ENCODE measurements at regions not wholly inside any gene's neighbourhood (a gene's known extent, or its start where the extent isn't known, plus 50 kb on each side); places are given as distances from the start of the nearest gene placed in this dataset.

DNA sequence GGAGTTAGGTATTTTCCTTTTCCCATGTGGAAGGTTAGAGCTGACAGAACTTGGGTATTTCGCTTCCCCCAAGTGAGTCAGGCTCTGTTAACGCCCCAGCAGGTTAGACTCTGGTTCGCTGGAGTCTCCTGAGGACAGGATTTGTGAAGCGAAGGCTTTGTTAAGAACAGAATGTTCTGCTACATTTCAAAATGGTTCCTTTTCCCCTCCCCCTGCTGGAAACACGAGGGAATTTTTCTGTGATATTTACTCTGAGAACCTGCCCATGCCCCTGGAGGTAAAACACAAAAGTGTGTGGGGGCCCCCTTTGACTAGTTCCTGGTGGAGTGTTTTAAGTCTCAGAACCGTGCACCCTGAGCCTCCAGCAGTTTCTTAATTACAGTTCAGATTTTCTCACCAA is 731.4 kb upstream of the CITED2 start:
- H3K27me3 Mint-ChIP-seq = peaks cover 2% of the 10 kb centered on the region
- peaks cover 4% of the 10 kb centered on the region for H3K4me1 Mint-ChIP-seq
- ATAC-seq (ENCODE audit: low read depth) = no peak
- POLR2A ChIA-PET = no interaction called here
- H3K4me3 Mint-ChIP-seq = no peak overlapping the region
- no peak overlapping the region for H3K27ac Mint-ChIP-seq
- DNase-seq = no peak
- no peaks in the 10 kb centered on the region for H3K36me3 Mint-ChIP-seq
- no peaks in the 10 kb centered on the region for H3K9me3 Mint-ChIP-seq

DNA sequence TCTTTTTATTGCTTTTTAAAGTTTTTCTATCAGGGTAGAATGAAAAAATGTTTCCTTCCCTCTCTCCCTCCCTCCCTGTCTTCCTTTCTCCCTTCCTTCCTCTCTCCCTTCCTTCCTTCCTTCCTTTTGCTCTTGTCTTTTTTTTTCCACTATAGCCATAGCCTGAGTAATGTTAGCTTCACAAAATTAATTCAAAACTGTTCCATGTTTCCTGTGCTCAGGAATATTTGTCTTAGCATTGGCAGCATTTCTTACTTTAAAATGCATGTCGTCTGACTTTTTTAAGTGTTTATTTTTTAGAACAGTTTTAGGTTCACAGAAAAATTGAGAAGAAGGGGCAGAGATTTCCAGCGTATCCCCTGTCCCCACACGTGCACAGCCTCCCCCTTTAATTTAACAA is 730.8 kb upstream of the CITED2 start:
- ATAC-seq (ENCODE audit: low read depth) (no peak), DNase-seq (no peak)
- POLR2A ChIA-PET = no interaction called here
- H3K36me3 Mint-ChIP-seq = no peaks in the 10 kb centered on the region
- H3K4me3 Mint-ChIP-seq = no peak overlapping the region
- H3K9me3 Mint-ChIP-seq = no peaks in the 10 kb centered on the region
- peaks cover 4% of the 10 kb centered on the region for H3K4me1 Mint-ChIP-seq
- H3K27ac Mint-ChIP-seq = no peak overlapping the region
- H3K27me3 Mint-ChIP-seq = peaks cover 2% of the 10 kb centered on the region

DNA sequence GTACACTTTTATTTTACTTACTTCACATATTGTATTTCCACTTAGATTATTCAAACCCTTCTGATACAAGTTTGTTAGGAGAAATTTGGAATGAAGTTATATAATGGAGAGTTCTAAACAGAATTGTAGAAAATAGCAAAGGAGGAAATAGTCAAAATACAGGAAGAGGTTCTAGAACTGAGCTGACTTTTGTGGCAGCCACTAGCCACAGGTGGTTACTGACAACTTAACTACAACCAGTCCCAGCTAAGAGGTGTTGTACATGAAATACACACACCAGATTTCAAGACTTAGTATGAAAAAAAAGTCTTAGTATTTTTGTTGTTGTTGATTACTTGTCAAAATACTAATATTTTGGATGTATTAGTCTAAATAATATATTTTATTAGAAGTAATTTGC is 727.4 kb upstream of the CITED2 start:
- H3K9me3 Mint-ChIP-seq = no peaks in the 10 kb centered on the region
- H3K27me3 Mint-ChIP-seq = no peaks in the 10 kb centered on the region
- peaks cover 4% of the 10 kb centered on the region for H3K4me1 Mint-ChIP-seq
- no peak overlapping the region for H3K4me3 Mint-ChIP-seq
- ATAC-seq (ENCODE audit: low read depth) (no peak), DNase-seq (no peak)
- H3K36me3 Mint-ChIP-seq = no peaks in the 10 kb centered on the region
- POLR2A ChIA-PET = interaction anchor here (1.3 kb wide), 1 partner anchor 727 kb away, joined by 6 read pairs; the partner anchor contains the start of gene CITED2
- H3K27ac Mint-ChIP-seq = peak overlapping the region; percentile 22

DNA sequence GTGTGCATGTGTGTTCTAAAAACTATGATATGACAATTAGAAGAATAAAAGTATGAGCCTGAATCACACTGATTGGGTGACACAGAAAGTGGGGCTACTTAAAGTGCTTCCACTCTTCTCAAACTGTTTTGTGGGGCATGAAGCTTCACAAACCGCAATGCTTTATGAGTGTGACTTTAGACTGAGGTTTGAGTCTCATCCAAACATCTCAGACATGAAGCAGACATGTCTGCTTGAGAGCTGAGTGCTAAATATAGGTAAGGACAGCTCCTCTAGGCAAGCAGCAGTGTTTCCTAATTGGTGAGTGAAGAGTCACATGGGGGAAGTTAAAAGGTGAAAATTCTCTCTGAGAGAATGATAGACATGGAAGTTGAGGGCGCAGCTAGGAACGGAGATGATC is 726.9 kb upstream of the CITED2 start:
- no peak for DNase-seq
- ATAC-seq (ENCODE audit: low read depth) = no peak
- Mint-ChIP-seq H3K27ac (peak overlapping the region; percentile 22), H3K36me3 (no peaks in the 10 kb centered on the region), H3K9me3 (no peaks in the 10 kb centered on the region), H3K4me1 (peaks cover 4% of the 10 kb centered on the region), H3K4me3 (no peak overlapping the region), H3K27me3 (no peaks in the 10 kb centered on the region)
- POLR2A ChIA-PET = interaction anchor here (1.3 kb wide), 1 partner anchor 727 kb away, joined by 6 read pairs; the partner anchor contains the start of gene CITED2

DNA sequence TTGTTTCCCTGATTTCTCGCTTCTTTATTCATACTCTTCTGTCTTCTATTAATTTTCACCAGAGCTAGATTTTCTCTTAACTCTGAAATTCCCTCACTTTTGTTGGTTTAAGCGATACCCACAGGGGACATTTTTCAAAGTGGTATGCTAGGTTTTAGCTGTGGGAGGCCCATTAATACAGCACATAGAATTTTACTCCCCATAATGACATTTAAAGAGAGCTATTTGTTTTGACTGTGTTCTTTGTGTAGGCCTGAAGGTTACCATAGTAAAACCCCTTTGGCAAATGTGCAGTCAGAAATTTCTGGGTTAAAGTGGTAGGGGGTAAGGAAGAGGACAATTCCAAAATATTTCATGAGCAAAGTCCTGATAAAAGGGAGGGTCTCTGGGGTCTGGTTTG is 721.1 kb upstream of the CITED2 start:
- DNase-seq (no peak), ATAC-seq (ENCODE audit: low read depth) (no peak)
- no peaks in the 10 kb centered on the region for H3K9me3 Mint-ChIP-seq
- no peaks in the 10 kb centered on the region for H3K4me1 Mint-ChIP-seq
- H3K27ac Mint-ChIP-seq = no peak overlapping the region
- no peaks in the 10 kb centered on the region for H3K27me3 Mint-ChIP-seq
- H3K4me3 Mint-ChIP-seq = no peak overlapping the region
- POLR2A ChIA-PET = no interaction called here
- H3K36me3 Mint-ChIP-seq = no peaks in the 10 kb centered on the region

DNA sequence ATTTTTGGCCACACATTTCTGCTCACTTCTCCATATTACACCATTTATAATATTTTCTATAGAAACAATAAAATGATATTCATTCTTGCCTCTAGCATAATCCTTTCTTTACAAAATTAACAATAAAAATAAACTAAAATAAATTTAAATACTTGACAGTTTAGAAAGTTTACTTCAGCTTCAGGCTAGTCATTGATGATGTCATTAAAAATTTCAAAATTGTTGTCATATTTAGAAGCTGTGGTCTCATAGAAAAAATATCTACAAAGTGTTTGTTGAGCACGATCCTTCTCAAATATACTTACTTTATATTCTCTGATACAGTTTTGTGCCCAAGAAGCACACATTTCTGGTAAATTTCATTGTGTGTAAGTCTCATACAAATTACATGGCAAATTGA is 717.4 kb upstream of the CITED2 start:
- POLR2A ChIA-PET = no interaction called here
- ATAC-seq (ENCODE audit: low read depth) (no peak), DNase-seq (no peak)
- Mint-ChIP-seq H3K9me3 (no peaks in the 10 kb centered on the region), H3K36me3 (no peaks in the 10 kb centered on the region), H3K27me3 (no peaks in the 10 kb centered on the region), H3K4me1 (no peaks in the 10 kb centered on the region), H3K27ac (no peak overlapping the region), H3K4me3 (no peak overlapping the region)

DNA sequence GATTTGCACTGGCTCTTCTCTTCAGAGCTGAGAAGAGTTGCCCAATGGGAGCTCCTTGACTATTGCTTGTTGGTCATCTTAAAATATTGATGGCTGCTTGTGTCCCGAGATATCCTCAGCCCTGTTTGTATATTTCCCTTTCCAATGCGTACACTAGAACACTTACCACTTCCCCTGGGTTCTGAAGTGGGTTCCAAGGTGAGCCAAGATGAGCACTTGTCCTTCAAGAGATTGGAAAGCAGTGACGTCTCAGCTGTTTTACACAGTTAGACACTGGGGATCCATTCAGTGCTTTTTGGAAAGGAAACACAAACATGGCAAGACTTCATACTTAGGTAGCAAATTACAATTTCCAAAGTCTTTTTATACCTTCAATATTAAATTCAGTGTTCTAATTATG is 716.4 kb upstream of the CITED2 start:
- no peaks in the 10 kb centered on the region for H3K4me1 Mint-ChIP-seq
- no peak for ATAC-seq (ENCODE audit: low read depth)

DNA sequence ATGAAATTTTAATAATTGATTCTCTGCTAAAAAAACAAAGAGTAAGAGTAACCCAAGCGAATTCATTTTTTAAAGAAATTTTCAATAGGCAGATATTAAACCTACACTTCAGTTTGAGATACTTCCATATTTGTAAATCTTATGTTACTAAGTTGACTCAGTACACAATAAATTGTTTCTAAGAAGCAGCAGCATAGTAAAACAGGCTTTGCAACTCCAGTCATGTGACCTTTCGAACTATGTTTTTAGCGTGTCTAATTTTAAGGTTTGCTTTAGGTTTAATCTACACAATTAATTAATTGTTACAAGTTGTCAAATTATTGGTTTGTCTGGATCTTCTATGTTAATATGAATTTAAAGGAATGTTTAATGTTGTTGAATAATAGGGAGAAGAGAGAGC is 708.9 kb upstream of the CITED2 start:
- H3K27me3 Mint-ChIP-seq = peaks cover 2% of the 10 kb centered on the region
- no peak for DNase-seq

More for the DNA sequence above, 716.4 kb upstream of the CITED2 start:
- Mint-ChIP-seq H3K27ac (no peak overlapping the region), H3K27me3 (no peaks in the 10 kb centered on the region), H3K4me3 (no peak overlapping the region), H3K9me3 (no peaks in the 10 kb centered on the region), H3K36me3 (no peaks in the 10 kb centered on the region)
- no peak for DNase-seq
- POLR2A ChIA-PET = no interaction called here

DNA sequence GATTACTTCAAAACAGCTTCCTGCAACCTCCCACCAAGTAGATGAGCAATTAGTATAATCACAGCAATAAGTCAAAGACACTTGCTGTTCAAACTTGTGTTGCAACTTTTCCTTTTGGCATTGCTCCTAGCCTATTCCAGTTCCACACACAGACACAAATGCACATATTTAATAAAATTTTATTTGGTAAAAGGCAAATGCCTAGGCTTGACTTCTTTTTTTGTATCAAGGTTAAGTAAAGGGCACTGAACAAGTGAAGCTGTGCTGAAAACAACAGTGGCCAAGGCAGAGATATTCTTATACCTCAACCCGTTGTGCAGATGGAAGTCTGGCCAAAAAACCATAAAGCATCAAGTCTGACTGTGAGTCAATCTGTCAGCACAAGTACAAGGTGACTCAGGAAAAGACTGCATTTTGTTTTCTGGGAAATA is 708.4 kb upstream of the CITED2 start:
- DNase-seq (no peak), ATAC-seq (ENCODE audit: low read depth) (no peak)
- H3K4me3 Mint-ChIP-seq = no peak overlapping the region
- no peak overlapping the region for H3K27ac Mint-ChIP-seq
- H3K9me3 Mint-ChIP-seq = no peaks in the 10 kb centered on the region
- no peaks in the 10 kb centered on the region for H3K36me3 Mint-ChIP-seq
- H3K27me3 Mint-ChIP-seq = peaks cover 2% of the 10 kb centered on the region
- POLR2A ChIA-PET = no interaction called here
- no peaks in the 10 kb centered on the region for H3K4me1 Mint-ChIP-seq

More for the DNA sequence above, 708.9 kb upstream of the CITED2 start:
- no peak for ATAC-seq (ENCODE audit: low read depth)
- POLR2A ChIA-PET = no interaction called here
- no peak overlapping the region for H3K4me3 Mint-ChIP-seq
- H3K4me1 Mint-ChIP-seq = no peaks in the 10 kb centered on the region
- H3K9me3 Mint-ChIP-seq = no peaks in the 10 kb centered on the region
- H3K27ac Mint-ChIP-seq = no peak overlapping the region
- H3K36me3 Mint-ChIP-seq = no peaks in the 10 kb centered on the region

DNA sequence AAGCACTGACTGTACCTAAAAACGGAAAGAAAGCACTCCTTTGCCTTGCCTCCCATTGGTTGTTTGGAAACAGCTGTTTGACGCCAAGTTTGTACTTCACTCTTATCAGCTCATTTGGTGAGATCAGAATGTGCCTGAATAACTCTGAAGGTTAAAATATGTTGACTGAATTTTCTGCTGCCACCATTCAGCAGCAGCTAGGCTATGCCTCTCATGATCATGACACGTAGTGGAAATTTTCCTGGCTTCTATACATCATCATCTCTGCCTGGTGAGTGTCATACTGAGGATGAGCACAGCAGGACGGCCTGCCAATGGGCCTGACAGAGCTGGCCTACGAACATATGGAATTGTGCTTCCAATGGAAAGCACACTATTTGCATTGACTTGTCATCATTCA is 704.9 kb upstream of the CITED2 start:
- POLR2A ChIA-PET = no interaction called here
- no peak overlapping the region for H3K4me3 Mint-ChIP-seq
- H3K27me3 Mint-ChIP-seq = peaks cover 2% of the 10 kb centered on the region
- no peak for DNase-seq
- no peaks in the 10 kb centered on the region for H3K4me1 Mint-ChIP-seq
- H3K9me3 Mint-ChIP-seq = no peaks in the 10 kb centered on the region
- H3K27ac Mint-ChIP-seq = no peak overlapping the region
- ATAC-seq (ENCODE audit: low read depth) = no peak
- H3K36me3 Mint-ChIP-seq = no peaks in the 10 kb centered on the region

DNA sequence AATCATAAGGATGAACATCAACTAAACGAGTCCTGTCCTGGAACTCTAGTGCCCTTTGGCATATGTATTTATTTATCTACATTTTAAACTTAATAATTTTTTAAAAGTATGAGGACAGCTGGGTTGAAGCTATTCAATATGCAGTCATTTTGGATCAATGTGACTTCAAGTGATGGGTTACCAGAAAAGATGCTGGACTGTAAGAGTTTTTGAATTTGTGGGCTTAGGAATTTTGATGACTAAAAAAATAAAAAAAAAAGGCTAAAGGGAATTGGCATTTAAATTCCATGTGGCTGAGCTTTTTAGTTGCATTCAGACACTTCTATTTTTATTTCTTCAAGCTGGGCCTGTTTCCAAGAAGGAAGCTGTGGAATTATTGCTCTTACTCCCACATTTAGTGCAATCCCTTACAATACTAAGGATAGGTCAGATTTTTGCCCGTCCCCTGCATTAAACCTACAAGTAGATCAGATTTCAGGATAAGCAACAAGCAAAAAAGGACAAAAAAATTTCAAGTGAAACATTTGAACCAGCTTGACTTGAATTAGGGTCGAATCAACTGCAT is 704.2 kb upstream of the CITED2 start:
- no peaks in the 10 kb centered on the region for H3K9me3 Mint-ChIP-seq
- no peaks in the 10 kb centered on the region for H3K36me3 Mint-ChIP-seq
- H3K27ac Mint-ChIP-seq = no peak overlapping the region
- ATAC-seq (ENCODE audit: low read depth) = no peak
- H3K4me1 Mint-ChIP-seq = no peaks in the 10 kb centered on the region
- DNase-seq = no peak
- POLR2A ChIA-PET = no interaction called here
- H3K27me3 Mint-ChIP-seq = peaks cover 2% of the 10 kb centered on the region
- H3K4me3 Mint-ChIP-seq = no peak overlapping the region

DNA sequence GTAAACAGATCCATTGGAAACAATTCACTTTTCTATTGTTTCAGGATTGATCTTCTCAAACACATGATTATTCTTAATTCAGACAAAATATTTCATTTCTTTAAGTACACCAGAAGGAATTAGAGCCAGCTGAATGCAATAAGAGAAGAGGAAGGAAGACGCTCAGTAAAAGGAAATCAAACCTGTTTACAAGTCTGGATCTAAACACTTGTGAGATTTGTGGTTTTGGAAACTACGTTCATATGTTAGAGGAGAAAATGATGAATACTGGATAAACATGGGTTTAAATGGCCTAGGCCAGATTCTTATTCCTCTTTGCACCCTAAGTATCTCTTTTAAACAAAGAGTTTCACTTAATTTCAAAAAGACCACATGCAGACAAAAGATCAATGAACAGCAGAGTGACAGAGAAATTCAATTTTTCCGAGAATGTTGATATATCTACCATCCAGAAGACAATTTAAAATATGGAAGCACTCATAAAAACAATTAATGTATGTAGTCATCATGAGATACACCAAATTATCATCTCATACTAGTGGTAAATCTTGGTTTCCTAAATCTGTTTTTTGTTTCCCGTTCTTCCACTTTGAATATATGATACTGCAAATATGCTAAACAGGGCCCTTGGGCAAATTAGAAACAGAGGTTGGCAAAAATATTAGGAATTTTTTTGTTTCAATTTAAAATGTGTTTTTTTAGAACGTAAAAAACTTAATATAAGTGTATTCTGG is 703.5 kb upstream of the CITED2 start:
- Mint-ChIP-seq H3K36me3 (no peaks in the 10 kb centered on the region), H3K9me3 (no peaks in the 10 kb centered on the region), H3K27ac (no peak overlapping the region), H3K4me1 (no peaks in the 10 kb centered on the region), H3K27me3 (peaks cover 2% of the 10 kb centered on the region), H3K4me3 (no peak overlapping the region)
- POLR2A ChIA-PET = no interaction called here
- ATAC-seq (ENCODE audit: low read depth) = no peak
- DNase-seq = no peak

DNA sequence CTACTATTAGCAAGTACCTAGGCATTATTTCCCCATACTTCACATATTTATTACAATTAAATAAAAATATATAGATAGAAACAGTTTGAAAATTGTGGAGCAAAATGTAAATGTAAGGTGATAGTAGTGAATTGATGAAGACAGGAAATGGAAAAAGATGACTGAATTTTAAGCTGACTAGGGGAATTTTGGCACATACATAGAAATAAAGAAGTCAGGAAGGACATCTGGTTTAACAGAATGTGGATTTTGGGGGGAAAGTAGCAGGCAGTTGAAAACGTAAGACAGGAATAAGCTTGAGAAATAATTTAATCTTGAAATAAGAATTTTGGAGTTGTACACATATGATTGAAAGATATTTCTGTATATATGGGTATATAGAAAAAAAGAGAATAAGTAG is 701.7 kb upstream of the CITED2 start:
- POLR2A ChIA-PET = no interaction called here
- Mint-ChIP-seq H3K9me3 (no peaks in the 10 kb centered on the region), H3K36me3 (no peaks in the 10 kb centered on the region), H3K4me3 (no peak overlapping the region), H3K27ac (no peak overlapping the region), H3K4me1 (no peaks in the 10 kb centered on the region), H3K27me3 (no peaks in the 10 kb centered on the region)
- DNase-seq (no peak), ATAC-seq (ENCODE audit: low read depth) (no peak)

DNA sequence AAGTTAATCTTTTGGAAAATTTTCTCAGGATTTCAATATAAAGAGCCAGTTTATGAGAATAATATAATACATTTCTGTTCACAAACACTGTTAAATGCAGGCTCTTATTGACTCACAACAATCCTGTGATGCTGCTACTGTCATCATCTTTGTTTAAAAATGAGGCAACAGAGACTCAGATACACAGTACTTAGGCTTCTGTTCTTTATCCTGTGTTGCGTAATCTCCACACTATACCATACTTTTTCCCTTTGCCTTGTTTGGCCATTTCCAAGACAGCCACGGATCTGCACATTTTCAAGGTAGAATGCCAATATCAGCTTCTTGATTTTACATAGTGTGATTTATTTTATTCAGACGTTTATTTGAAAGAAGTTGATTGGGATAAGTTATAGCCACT is 699.0 kb upstream of the CITED2 start:
- H3K27ac Mint-ChIP-seq = no peak overlapping the region
- no peak for ATAC-seq (ENCODE audit: low read depth)
- no peak overlapping the region for H3K4me3 Mint-ChIP-seq
- H3K4me1 Mint-ChIP-seq = no peaks in the 10 kb centered on the region
- H3K36me3 Mint-ChIP-seq = no peaks in the 10 kb centered on the region
- DNase-seq = no peak
- POLR2A ChIA-PET = no interaction called here
- no peaks in the 10 kb centered on the region for H3K9me3 Mint-ChIP-seq
- no peaks in the 10 kb centered on the region for H3K27me3 Mint-ChIP-seq

Measured in activated naive CD8-positive, alpha-beta T cell treated with anti-CD3 and anti-CD28 coated beads, Interleukin-2, amount 10 ng/mL, durations not matched to agents 7 days and 5 days (primary cell).